MM.1S (cell line): ENCODE measurements at regions not wholly inside any gene's neighbourhood (a gene's known extent, or its start where the extent isn't known, plus 50 kb on each side); places are given as distances from the start of the nearest gene placed in this dataset.

Experiments
- CTCF ChIP-seq: fragments of 300-600 bp; sonication (generic); IDR thresholded peaks from 2 replicates; pipeline ENCODE4 v1.5.1; 2016; ENCODE audit warnings: antibody characterized with exemption, low read length, mixed read lengths
- EZH2 ChIP-seq: fragments of 300-600 bp; sonication (generic); optimal IDR thresholded peaks from 2 replicates; pipeline ENCODE3; 2017; ENCODE audit warnings: low read depth, mild to moderate bottlenecking, antibody characterized with exemption, low read length, mixed read lengths
- EZH2phosphoT487 ChIP-seq: fragments of 300-600 bp; sonication (generic); IDR thresholded peaks from 2 replicates; pipeline ENCODE4 v1.6.1; 2018; ENCODE audit warnings: antibody characterized with exemption, low read length

- TF ChIP-seq CTCF (no peak), EZH2 (no peak), EZH2phosphoT487 (no peak)
Measured at GRCh38 chr1:168960114-168960513, 146.4 kb upstream of the ATP1B1 start.
